ENCODE measurements at regions not wholly inside any gene's neighbourhood (a gene's known extent, or its start where the extent isn't known, plus 50 kb on each side); places are given as distances from the start of the nearest gene placed in this dataset.

DNA sequence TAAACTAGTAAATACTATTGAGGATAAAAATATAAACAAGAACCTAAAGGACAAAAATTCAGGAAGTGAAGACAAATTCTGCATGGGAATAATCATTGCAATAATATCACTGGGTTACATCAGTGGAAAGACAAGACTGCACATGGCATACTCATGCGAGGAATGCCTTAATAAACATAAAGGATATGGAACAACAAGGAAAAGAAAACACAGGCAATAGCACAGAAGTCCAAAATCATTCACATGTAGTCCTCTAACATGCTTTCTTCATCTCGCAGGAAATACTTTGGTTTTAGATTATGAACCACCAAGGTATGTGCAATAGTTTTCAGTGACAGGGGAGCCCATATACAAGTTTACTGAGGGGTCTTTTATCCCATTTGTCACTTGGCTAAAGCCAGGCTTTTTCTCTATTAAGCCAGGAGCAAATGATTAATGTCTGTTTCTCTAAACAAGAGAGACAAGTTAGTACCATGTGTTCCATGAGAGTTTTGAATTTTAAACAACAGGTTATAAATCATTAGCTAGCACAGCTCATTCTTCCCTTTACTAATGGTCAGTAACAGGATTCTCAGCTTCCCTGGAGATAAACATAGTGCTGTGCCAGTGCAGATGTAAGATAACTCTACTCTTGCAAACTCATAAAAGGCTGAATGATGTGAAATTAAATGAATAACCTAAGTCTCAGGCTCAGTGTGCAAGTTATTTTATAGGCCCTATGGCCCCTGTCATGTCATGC lies 353.6 kb upstream of the FSIP2 start (continued):
- TF ChIP-seq, protein P1, sequence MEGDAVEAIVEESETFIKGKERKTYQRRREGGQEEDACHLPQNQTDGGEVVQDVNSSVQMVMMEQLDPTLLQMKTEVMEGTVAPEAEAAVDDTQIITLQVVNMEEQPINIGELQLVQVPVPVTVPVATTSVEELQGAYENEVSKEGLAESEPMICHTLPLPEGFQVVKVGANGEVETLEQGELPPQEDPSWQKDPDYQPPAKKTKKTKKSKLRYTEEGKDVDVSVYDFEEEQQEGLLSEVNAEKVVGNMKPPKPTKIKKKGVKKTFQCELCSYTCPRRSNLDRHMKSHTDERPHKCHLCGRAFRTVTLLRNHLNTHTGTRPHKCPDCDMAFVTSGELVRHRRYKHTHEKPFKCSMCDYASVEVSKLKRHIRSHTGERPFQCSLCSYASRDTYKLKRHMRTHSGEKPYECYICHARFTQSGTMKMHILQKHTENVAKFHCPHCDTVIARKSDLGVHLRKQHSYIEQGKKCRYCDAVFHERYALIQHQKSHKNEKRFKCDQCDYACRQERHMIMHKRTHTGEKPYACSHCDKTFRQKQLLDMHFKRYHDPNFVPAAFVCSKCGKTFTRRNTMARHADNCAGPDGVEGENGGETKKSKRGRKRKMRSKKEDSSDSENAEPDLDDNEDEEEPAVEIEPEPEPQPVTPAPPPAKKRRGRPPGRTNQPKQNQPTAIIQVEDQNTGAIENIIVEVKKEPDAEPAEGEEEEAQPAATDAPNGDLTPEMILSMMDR (IDR thresholded peaks at IDR 0.05): no peak
- no peak for TF ChIP-seq KDM5A (IDR thresholded peaks at IDR 0.05)

DNA sequence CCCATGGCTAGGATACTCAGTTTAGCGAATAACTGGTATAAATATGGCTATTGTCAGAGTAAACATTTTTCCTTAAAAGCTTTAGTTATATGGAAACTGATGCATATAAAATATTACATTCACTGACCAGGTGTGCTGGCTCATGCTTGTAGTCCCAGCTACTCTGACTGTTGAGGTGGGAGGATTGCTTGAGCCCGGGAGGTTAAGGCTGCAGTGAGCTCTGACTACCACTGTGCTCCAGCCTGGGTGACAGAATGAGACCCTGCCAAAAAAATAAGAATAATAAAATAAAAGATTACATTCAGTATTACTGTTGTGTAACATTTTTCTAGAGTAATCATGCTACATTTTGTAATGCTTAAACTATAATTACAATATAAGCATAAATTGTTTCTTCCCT lies 350.4 kb upstream of the FSIP2 start:
- 12% methylated on average over 2 of the region's 2 CpGs for WGBS (ENCODE audit: missing lambda C conversion rate)
- ATAC-seq (no peak), DNase-seq (ENCODE audit: low read depth in 1 of 2, low spot score in 1 of 2) (no peak), FAIRE-seq (no peak)
- no peaks in the 10 kb centered on the region for H3K9me3 ChIP-seq
- TF ChIP-seq, protein P2, sequence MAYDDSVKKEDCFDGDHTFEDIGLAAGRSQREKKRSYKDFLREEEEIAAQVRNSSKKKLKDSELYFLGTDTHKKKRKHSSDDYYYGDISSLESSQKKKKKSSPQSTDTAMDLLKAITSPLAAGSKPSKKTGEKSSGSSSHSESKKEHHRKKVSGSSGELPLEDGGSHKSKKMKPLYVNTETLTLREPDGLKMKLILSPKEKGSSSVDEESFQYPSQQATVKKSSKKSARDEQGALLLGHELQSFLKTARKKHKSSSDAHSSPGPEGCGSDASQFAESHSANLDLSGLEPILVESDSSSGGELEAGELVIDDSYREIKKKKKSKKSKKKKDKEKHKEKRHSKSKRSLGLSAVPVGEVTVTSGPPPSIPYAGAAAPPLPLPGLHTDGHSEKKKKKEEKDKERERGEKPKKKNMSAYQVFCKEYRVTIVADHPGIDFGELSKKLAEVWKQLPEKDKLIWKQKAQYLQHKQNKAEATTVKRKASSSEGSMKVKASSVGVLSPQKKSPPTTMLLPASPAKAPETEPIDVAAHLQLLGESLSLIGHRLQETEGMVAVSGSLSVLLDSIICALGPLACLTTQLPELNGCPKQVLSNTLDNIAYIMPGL (CRISPR knock-in tag; IDR thresholded peaks at IDR 0.05; ENCODE audit: borderline replicate concordance): no peak
- TF ChIP-seq, protein P1 (IDR thresholded peaks at IDR 0.05): no peak
- TF ChIP-seq HOXA7 (CRISPR knock-in tag; IDR thresholded peaks at IDR 0.05) (no peak), TFCP2L1 (CRISPR knock-in tag; IDR thresholded peaks at IDR 0.05) (no peak), RARB (CRISPR knock-in tag; IDR thresholded peaks at IDR 0.05) (no peak), GATA3 (IDR thresholded peaks at IDR 0.05; ENCODE audit: borderline replicate concordance) (no peak), FOXS1 (CRISPR knock-in tag; IDR thresholded peaks at IDR 0.05) (no peak), POLR2AphosphoS2 (conservative IDR thresholded peaks at IDR 0.05; ENCODE audit: low read length) (no peak), ZFP36 (IDR thresholded peaks at IDR 0.05; ENCODE audit: borderline replicate concordance, partially characterized antibody) (no peak), CHD4 (IDR thresholded peaks at IDR 0.05; ENCODE audit: borderline replicate concordance) (no peak), SREBF2 (IDR thresholded peaks at IDR 0.05) (no peak), RFX5 (IDR thresholded peaks at IDR 0.05) (no peak)
- H3K4me3 ChIP-seq: no peak overlapping the region
- CTCF ChIA-PET: no interaction called here
- POLR2A ChIA-PET: no interaction called here
- H3K27ac ChIP-seq: no peak overlapping the region
- no peaks in the 10 kb centered on the region for H3K4me1 ChIP-seq
- no peak overlapping the region for H3K4me2 ChIP-seq

DNA sequence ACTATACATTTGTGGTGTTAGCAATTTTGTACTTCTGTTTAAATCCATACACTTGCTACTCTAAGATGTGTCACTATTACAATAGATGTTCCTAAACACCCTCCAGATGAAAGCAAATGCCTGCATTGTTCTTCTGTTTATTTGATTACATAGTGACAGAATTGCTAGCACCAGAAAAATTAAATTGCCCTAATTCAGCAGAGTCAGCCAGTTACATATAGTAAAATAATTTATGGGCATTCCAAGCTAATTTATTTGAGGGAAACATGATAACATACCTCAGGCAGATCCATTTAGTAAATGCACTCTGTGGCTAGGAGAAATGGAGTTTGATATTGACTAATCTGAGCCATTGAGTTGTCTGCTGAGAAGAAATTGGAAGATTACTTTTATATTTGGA lies 347.1 kb upstream of the FSIP2 start:
- TF ChIP-seq, protein P3, sequence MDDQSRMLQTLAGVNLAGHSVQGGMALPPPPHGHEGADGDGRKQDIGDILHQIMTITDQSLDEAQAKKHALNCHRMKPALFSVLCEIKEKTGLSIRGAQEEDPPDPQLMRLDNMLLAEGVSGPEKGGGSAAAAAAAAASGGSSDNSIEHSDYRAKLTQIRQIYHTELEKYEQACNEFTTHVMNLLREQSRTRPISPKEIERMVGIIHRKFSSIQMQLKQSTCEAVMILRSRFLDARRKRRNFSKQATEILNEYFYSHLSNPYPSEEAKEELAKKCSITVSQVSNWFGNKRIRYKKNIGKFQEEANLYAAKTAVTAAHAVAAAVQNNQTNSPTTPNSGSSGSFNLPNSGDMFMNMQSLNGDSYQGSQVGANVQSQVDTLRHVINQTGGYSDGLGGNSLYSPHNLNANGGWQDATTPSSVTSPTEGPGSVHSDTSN (IDR thresholded peaks at IDR 0.05): no peak
- TF ChIP-seq FOSB (CRISPR knock-in tag; IDR thresholded peaks at IDR 0.05) (no peak), TFCP2L1 (CRISPR knock-in tag; IDR thresholded peaks at IDR 0.05) (no peak), CBX8 (IDR thresholded peaks at IDR 0.05) (no peak), JUN (IDR thresholded peaks at IDR 0.05) (no peak), RNF2 (IDR thresholded peaks at IDR 0.05; ENCODE audit: borderline replicate concordance, low read depth) (no peak), MAFK (IDR thresholded peaks at IDR 0.05; ENCODE audit: partially characterized antibody) (no peak), ZNF302 (CRISPR knock-in tag; IDR thresholded peaks at IDR 0.05) (no peak), RAD21 (conservative IDR thresholded peaks at IDR 0.05 in 1 of 2, IDR thresholded peaks at IDR 0.05 in 1 of 2) (no peak), KDM5A (IDR thresholded peaks at IDR 0.05) (no peak)
- TF ChIP-seq, protein P4, sequence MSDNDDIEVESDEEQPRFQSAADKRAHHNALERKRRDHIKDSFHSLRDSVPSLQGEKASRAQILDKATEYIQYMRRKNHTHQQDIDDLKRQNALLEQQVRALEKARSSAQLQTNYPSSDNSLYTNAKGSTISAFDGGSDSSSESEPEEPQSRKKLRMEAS (IDR thresholded peaks at IDR 0.05): no peak
- TF ChIP-seq, protein P5, sequence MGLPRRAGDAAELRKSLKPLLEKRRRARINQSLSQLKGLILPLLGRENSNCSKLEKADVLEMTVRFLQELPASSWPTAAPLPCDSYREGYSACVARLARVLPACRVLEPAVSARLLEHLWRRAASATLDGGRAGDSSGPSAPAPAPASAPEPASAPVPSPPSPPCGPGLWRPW (IDR thresholded peaks at IDR 0.05): no peak
- TF ChIP-seq, protein P1 (IDR thresholded peaks at IDR 0.05): no peak
- ChIA-PET POLR2A (no interaction called here), CTCF (no interaction called here)
- Histone ChIP-seq H3K9me3 (no peaks in the 10 kb centered on the region; the same call in 2 of the 3 replicates), H3K27ac (no peak overlapping the region), H3K4me3 (no peak overlapping the region), H3K4me1 (no peaks in the 10 kb centered on the region), H3K4me2 (no peak overlapping the region)
- FAIRE-seq (no peak), ATAC-seq (no peak), DNase-seq (ENCODE audit: low read depth in 1 of 2, low spot score in 1 of 2) (no peak)

All from A549 (cell line).